GM19240 (cell line): ENCODE measurements at regions not wholly inside any gene's neighbourhood (a gene's known extent, or its start where the extent isn't known, plus 50 kb on each side); places are given as distances from the start of the nearest gene placed in this dataset.
"Not testable (repeated sequence)": the region's sequence is repeated elsewhere in the genome, so short reads cannot be mapped to it uniquely, and the experiment has no call there.

Experiments used
- DNase-seq: peaks from one replicate; pipeline ENCODE4 v3.0.0; 2011; ENCODE audit warnings: low spot score; ENCODE audit not compliant: insufficient read length

DNA sequence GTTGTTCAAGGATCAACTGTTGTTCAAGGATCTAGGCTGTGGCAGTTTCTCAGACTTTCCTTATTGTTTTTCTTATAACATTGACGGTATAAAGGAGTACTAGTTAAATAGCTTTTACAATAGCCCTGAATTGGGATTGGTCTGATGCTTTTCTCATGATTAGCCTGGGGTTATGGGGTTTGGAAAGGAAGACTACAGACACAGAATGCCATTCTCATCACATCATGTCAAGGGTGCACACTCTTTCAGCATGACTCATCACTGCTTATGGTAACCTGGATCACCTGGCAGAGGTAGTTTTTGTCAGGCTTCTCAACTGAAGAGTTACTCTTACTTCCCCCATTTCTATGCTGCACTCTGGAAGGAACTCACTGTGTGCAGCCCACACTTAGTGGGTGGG is 194.2 kb upstream of the NPSR1 start:
- no peak for DNase-seq

DNA sequence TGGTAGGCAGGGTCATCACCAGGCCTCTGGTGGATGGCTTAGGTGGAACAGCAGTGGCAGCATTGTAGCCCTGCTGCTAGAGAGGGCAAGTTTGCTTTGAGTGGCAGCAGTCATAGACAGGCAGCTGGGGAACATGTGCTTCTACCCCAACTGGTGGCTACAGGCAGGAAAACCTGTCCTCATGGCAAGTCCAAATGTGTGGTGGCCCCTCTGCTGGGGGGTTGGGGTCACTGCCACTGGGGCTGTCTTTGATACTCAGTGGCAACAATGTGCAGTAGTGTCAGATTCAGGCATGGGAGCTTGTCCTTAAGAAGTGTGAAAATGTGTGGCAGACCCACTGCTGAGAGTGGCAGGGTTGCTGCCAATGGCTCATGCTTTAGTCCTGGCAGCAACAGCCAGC is 186.2 kb upstream of the NPSR1 start:
- DNase-seq, result no peak

DNA sequence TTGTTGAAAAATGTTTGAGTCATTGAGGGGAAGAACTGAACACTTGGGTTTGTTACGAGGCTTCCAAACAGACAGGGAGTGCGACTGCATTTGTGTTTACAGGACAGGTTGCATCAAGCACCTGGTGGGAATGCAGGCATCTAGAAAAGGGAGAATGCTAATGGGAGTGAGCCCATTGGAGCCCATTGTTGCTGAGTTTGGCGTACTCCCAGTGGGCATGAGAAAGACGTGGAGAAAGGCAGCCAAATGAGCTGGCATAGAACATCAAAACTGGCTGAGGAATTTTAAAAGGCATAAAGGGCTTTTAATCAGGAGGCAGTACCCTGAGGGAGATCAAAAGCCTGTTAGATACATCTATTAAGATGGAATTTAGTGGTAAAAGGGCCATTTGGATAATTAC is 171.6 kb upstream of the NPSR1 start:
- DNase-seq, result no peak

DNA sequence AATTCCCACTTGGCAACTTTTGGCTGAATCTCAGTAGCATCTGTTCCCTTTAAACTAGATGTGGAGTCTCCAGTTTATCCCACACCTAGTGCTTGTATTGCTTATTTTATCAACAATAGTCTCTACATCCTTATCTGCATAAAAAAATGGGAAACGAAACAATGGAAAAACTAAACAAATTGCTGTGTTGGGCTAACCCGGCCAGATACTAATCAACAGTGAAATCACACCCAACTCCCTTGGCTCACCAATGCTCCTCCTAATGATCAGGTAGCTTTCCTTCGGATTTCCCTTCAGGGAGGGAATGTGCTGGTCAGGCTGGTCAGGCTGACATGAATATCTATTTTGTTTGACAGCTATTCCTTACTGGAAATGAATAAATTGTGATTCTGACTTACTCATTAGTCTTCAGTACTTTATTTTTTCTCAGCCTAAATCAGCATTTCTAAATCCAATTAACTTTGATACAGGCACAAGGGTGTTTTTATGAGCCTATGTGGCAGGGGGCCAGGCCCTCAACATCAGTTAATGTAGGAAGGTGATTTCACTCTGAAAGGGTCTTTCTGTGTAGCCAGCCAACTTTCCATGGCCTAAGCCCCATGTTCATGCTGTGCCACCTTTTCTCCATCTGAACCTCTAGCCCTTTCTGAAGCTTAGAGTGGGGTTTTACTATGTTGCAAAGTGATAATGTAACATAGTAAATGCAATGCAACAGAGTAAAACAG is 170.5 kb upstream of the NPSR1 start:
- no peak for DNase-seq

DNA sequence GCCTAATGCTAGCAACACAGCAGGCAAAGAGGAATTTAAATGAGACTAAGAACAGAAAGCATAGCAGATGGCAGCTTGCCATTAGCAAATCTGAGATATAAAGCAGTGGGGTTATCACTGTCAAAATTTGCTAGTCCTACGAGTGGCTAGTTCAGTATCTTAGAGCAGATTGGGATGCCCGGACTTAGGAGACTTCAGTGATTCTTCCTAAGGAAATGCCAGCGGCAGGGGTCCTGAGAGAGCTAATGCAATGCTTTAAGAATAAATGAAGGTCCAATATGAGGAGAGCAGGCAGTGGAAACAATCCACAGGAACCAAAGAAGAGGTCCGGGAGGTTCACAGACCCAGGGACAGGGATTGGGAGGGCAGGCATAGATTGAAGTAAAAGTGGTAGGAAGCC is 169.3 kb upstream of the NPSR1 start:
- DNase-seq, result no peak

DNA sequence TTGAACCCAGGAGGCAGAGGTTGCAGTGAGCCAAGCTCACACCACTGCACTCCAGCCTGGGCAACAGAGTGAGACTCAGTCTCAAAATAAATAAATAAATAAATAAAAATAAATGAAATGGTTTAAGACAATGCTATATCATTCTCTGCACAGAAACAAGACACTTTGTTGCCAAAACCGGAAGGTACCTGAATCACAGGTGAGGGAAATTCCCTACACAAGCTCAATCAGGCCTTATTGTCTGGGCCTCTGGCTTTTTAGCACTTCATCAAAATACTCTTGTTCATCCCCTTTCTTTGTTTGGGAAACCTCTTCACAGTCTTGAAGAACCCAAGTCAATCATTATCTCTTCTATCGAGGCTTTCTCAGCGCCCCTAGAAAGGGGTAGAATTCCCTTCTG is 166.1 kb upstream of the NPSR1 start:
- DNase-seq, result no peak

DNA sequence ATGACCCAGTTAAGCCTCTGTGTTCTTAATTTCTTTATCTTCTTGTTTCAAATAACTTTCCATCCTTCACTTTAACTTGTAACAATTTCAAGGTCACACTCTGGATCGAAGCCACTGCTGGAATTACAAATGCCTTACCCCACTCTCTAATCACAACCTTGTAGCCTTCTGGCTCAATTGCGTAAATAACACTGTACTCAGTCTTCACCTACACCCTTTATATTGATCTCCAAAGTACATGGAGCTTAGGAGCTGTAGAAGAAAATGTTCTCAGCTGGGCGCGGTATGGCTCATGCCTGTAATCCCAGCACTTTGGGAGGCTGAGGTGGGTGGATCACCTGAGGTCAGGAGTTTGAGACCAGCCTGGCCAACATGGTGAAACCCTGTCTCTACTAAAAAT is 164.3 kb upstream of the NPSR1 start:
- no peak for DNase-seq

DNA sequence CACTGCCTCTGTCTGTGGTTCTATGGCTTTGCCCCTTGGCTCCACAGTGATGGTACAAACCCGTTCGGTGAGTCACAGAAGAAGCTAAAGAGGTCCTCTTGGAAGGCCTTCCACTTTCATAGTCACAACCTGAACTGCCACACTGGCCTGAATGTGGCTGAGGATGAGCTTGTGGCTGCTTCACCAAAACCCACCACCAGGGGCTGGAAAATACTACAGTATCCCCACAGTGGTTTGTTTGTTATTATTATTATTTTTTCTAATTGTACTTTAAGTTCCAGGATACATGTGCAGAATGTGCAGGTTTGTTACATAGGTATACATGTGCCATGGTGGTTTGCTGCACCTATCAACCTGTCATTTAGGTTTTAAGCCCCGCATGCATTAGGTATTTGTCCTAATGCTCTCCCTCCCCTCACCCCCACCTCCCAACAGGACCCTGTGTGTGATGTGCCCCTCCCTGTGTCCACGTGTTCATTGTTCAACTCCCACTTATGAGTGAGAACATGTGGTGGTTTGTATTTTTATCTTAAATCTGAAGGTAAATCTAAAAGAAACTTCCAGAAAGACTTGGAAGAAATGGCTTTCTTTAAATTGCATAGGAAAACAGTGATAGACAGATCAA is 160.8 kb upstream of the NPSR1 start:
- DNase-seq, result no peak

DNA sequence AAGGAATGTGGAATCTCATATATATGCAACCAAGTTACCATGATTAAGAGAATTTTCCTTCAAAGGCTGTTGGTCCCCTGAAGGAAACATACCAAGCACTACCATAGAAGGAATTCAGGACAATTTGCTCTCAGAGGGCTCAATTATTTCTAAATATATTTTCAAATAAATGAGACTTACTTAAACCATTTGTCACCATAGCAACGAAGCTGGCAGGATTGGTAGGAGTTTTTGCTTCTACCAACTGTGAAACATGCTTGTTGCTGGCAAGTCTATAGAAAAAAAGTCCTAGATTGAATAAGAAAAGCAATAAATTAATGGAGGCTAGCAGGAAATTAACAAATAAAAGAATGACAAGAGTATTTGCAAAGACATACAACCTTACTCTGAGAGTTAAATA is 156.9 kb upstream of the NPSR1 start:
- no peak for DNase-seq

DNA sequence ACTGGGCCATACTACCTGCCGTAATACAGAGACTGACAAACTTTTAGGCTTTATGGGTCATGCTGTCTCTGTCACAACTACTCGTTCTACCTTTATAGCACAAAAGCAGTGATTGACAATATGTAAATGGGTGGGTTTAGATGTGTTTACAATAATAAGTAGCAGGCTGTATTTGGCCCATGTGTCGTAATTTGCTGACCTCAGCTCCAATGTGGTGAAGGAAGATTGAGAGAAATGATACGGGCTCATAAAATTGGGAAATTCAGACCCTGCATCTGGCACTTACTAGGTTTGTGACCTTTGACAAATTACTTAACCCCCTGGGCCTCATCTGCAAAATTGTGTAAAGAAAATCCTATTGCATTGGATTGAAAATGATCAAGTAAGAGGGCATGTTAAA is 150.8 kb upstream of the NPSR1 start:
- no peak for DNase-seq

DNA sequence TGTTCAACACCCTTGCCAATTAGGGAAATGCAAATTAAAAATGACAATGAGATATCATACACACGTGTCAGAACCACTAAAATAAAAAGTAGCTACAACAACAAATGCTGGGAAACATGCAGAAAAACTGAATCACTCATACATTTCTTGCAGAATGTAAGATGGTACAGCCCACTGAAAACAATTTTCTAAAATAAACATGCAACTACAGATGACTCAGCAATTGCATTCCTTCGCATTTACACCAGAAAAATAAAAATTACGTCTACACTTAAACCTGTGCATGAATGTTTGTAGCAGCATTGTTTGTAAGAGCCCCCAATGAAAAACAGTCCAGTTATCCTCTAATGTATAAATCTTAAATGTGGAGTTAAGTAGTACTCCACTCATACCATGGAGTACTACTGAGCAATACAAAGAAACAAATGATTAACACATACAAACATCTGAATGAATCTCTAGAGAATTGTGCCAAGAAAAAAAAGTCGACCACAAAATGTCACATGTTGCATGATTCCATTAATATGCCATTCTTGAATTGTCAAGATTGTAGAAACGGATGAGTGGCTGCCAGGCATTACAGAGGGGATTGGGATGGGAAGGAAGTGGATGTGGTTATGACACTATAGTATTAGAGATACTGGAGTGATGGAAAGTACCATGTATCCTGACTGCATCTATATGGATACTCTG is 134.6 kb upstream of the NPSR1 start:
- no peak for DNase-seq

DNA sequence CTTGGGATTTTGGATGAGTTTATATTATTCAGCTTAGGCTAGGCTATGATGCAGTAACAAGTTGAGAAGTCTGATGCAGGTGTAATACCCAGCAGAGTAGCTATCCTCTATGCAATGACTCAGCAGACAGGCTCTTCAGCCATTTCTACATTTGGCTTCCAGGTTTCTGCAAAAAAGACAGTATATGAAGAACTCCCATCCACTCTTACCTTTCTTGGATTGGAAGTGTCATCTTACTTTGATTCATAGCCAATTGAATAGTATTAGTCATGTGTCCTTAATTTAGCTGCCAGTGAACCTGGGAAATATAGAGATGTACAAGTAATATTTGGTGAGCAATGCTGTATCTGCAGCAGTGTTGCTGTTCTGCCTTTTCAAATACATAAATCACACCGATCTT is 127.8 kb upstream of the NPSR1 start:
- no peak for DNase-seq

DNA sequence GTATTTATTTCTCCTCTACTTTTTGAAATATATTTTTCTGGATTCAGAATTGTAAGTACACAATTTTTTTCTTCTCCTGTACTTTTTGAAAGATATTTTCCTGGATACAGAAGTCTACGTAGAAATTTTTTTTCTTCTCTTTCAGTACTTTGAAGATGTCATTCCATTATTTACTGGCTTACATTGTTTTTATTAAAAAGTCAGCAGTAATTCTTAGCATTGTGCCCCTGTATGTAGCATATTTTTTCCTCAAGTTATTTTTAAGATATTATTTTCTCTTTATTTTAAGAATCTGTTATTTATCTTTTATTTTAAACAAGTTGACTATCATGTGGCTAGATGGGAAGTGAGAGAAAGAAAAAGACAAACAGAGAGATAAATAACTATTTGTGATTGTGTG is 119.0 kb upstream of the NPSR1 start:
- no peak for DNase-seq

DNA sequence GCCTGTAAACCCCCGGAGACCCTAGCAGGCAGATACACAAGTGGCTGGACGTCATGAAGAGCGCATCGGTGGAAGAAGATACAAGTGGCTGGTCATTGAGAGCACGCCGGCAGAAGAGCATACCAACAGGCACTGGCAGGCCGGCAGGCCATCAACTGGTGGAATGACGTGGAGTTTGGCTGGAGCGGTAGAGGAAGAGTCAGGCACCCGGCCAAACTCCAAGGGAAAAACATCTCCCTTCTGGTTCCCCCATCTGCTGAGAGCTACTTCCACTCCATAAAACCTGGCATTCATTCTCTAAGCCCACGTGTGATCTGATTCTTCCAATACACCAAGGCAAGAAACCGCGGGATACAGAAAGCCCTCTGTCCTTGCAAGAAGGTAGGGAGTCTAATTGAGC is 113.4 kb upstream of the NPSR1 start:
- DNase-seq, result no peak

DNA sequence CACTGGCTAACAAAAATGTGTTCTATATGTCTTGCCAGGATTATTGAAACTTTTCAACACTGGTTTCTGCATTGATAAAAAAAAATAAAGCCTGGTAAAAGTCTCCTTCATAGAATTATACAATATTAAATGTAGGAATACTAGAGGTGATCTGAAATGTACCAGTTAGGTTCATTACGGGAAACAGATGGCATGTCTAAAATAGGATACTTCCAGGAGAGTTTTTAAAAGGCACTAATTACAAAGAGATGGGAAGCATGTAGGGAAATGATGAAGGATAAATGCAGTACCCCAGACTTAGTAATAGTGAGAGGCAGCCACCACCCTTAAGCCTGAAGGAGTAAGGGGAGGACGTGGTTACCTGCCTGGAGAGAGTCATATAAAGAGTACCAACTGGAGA is 107.0 kb upstream of the NPSR1 start:
- DNase-seq, result no peak

DNA sequence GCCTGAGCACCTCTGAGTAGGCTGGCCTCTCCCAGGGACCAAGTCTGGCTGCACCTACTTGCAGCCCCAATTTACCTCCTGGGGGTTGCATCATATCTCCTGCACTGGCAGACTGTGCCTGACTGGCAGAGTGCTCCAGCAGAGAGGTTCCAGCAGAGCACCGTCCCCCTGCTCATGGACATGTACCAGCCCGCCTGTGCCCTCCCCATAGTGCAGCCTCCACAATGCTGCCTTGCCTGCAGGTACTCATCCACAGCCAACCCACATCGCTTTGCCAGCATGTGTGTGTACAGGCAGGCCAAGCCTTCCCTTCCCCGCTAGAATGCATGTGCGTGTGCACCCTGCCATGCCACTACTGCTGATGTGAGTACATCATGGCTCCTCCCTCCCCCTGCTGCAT is 105.5 kb upstream of the NPSR1 start:
- no peak for DNase-seq

DNA sequence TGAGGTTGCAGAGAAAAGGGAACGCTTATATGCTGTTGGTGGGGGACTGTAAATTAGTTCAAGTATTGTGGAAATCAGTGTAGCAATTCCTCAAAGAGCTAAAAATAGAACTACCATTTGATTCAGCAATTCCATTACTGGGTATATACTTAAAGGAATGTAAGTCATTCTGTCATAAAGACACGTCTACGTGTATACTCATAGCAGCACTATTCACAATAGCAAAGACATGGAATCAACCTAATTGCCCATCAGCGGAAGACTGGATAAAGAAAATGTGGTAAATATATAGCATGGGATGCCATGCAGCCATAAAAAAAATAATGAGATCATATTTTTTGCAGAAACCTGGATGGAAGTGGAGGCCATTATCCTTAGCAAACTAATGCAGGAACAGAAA is 100.0 kb upstream of the NPSR1 start:
- no peak for DNase-seq

DNA sequence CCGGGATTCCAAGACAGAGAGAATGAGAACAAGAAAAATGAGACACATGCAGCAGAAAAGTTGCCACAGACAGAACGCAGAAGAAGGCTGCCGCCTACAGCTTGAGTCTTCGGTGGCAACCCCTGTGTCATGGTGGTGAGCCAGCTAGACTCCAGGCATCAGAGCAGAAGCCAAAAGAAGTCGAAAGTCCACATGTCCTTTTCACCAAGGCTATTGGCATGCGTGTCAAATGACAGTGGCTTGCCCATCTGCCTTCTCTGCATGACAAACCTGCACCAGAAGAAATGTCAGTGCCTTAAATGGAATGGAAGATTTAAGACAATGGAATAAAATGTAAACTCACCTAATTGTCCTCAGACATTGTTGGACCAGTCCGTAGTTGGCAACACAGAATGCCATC is 93.9 kb upstream of the NPSR1 start:
- DNase-seq, result no peak

DNA sequence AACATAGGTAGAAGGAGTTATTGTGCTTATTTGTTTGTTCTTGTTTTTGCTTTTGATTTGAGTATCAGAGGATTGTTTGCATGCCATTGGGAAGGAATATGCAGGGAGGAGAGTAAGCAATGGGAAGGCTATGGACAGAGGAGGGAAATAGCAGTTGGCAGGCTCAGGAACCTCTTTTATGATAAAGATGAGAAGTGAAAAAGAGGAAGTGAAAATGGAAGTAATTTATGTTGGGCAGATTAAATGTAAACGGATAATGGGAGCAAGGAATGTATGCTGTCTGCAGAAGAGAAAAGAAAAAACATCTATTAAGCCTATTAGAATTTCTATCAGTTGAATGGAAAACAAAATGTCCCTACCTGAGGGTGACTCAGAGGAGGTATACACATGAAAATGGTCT is 90.1 kb upstream of the NPSR1 start:
- no peak for DNase-seq

DNA sequence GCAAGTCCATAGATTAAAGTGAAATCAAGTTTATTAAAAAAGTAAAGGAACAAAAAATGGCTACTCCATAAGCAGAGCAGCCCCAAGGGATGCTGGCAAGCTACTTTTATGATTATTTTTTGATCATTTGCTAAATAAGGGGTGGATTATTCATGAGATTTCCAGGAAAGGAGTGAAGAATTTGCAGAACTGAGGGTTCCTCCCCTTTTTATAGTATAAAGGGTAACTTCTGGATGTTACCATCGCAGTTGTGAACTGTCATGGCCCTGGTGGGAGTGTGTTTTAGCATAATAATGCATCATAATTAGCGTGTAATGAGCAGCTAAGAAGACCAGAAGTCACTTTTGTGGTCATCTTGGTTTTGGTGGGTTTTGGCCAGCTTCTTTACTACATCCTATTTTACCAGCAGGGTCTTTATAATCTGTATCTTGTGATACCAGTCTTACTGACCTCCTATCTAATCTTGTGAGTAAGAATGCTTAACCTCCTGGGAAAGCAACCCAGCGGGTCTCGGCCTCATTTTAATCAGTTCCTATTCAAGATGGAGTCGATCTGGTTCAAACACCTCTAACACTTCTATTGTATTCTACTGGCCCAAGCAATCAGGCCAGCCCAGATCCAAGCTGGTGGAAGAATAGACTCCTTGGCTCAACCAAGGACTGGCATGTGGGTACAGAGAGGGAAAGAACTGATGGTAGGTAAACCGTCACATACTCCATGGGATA is 87.9 kb upstream of the NPSR1 start:
- no peak for DNase-seq

DNA sequence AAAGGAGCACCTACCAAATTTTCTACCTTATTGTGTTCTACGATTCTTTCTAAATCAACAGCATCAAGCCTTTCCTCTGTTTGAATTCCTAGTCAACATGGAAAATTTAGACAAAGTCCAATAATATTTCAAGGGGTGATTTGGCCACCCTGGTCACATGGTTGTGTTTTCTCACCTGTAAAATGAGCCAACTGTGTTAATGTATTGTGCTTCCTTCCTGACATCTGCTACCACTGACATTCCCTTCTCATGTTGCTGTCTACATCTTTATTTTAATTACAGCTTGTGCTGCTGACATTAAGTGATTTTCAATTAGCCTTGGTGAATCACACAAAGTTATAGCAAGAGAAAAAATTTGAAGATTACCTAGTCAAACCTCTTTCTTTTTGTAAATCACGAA is 83.0 kb upstream of the NPSR1 start:
- DNase-seq, result no peak

DNA sequence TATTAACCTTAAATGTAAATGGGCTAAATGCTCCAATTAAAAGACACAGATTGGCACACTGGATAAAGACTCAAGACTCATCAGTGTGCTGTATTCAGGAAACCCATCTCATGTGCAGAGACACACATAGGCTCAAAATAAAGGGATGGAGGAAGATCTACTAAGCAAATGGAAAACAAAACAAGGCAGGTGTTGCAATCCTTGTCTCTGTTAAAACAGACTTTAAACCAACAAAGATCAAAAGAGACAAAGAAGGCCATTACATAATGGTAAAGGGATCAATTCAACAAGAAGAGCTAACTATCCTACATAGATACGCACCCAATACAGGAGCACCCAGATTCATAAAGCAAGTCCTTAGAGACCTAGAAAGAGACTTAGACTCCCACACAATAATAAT is 80.1 kb upstream of the NPSR1 start:
- DNase-seq, result not testable (repeated sequence)
